ENCODE measurements at regions not wholly inside any gene's neighbourhood (a gene's known extent, or its start where the extent isn't known, plus 50 kb on each side); places are given as distances from the start of the nearest gene placed in this dataset.

DNA sequence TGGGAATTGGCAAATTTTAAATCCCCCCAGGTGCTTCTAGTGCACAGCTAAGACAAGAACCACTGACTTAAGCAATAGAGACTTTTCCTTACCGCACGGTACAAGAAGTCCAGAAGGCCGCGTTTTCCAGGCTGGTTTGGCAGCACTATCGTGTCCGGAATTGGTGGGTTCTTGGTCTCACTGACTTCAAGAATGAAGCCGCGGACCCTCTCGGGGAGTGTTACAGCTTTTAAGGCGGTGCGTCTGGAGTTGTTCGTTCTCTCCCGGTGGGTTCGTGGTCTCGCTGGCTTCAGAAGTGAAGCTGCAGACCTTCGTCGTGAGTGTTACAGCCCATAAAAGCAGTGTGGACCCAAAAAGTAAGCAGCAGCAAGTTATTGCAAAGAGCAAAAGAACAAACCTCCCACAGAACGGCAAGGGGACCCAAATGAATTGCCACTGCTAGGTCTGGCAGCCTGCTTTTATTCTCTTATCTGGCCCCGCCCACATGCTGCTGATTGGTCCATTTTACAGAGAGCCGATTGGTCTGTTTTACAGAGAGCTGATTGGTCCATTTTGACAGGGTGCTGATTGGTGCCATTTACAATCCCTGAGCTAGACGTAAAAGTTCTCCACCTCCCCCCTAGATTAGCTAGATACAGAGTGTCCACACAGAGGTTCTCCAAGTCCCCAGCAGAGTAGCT, 264.5 kb downstream of the PREX1 start:
- Histone ChIP-seq H3K27me3 (peaks cover 0 to 38% of the 10 kb centered on the region in 2 donors), H3K4me1 (no peaks in the 10 kb centered on the region), H3K4me3 (no peak overlapping the region), H3K9me3 (no peaks in the 10 kb centered on the region), H3K36me3 (no peaks in the 10 kb centered on the region), H3K27ac (no peak overlapping the region)
- intact Hi-C loops (cut with DNase I; ENCODE audit: low total_unique reads), result no loop called here
- no peak for DNase-seq
- TF ChIP-seq, protein P1, sequence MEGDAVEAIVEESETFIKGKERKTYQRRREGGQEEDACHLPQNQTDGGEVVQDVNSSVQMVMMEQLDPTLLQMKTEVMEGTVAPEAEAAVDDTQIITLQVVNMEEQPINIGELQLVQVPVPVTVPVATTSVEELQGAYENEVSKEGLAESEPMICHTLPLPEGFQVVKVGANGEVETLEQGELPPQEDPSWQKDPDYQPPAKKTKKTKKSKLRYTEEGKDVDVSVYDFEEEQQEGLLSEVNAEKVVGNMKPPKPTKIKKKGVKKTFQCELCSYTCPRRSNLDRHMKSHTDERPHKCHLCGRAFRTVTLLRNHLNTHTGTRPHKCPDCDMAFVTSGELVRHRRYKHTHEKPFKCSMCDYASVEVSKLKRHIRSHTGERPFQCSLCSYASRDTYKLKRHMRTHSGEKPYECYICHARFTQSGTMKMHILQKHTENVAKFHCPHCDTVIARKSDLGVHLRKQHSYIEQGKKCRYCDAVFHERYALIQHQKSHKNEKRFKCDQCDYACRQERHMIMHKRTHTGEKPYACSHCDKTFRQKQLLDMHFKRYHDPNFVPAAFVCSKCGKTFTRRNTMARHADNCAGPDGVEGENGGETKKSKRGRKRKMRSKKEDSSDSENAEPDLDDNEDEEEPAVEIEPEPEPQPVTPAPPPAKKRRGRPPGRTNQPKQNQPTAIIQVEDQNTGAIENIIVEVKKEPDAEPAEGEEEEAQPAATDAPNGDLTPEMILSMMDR (IDR thresholded peaks at IDR 0.05), result no peak

DNA sequence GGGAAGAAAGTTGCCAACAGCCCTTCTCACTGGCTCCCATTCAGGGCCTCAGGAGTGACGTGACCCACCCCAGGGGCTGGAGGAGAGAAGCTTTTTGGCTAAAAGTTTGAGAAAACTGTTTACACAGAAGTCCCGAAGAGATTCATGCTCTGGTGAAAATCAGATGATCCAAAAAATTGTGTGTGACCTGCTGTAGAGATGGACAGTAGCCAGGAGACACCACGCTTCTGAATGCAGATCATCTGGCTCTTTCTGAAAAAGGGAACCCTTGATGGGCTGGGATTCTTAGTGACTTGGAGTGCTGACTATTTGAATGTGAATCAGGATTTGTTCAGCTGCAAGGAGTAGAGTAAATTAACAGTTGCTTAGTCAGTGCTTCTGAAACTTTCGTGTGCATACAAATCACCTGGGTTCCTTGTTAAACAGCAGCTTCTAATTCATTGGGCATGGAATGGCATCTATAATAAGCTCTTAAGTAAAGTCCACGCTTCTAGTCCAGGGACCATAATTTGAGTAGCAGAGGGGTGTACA, 265.1 kb downstream of the PREX1 start:
- TF ChIP-seq, protein P1 (IDR thresholded peaks at IDR 0.05), result no peak
- no peak for DNase-seq
- Histone ChIP-seq H3K9me3 (no peaks in the 10 kb centered on the region), H3K4me3 (no peak overlapping the region), H3K27ac (no peak overlapping the region), H3K4me1 (no peaks in the 10 kb centered on the region), H3K27me3 (peaks cover 0 to 41% of the 10 kb centered on the region in 2 donors), H3K36me3 (no peaks in the 10 kb centered on the region)
- intact Hi-C loops (cut with DNase I; ENCODE audit: low total_unique reads), result no loop called here

DNA sequence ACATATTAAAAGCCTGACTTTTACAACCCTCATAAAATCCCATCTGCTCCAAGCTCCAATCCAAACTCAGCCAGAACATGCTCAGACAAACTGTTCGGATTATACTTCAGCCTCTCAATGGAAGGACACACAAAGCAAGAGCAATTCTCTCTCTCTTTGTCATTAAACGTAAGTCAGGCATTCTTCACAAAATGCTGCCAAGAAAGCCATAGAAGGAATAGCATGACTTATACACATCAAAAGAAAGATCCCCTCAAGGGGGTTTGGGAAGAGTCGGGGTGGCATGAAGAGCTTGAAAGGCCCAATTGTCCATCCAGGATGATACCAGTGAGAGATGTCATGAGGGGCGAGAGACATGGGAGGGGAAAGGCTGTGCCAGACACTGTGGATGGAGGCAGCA, 268.9 kb downstream of the PREX1 start:
- no peaks in the 10 kb centered on the region for H3K4me1 ChIP-seq
- intact Hi-C loops (cut with DNase I; ENCODE audit: low total_unique reads), result no loop called here
- no peak overlapping the region for H3K4me3 ChIP-seq
- no peak overlapping the region for H3K27ac ChIP-seq
- no peaks in the 10 kb centered on the region for H3K9me3 ChIP-seq
- H3K36me3 ChIP-seq, result no peaks in the 10 kb centered on the region
- DNase-seq, result no peak
- H3K27me3 ChIP-seq, result peaks cover 0 to 30% of the 10 kb centered on the region in 2 donors
- TF ChIP-seq, protein P1 (IDR thresholded peaks at IDR 0.05), result no peak

DNA sequence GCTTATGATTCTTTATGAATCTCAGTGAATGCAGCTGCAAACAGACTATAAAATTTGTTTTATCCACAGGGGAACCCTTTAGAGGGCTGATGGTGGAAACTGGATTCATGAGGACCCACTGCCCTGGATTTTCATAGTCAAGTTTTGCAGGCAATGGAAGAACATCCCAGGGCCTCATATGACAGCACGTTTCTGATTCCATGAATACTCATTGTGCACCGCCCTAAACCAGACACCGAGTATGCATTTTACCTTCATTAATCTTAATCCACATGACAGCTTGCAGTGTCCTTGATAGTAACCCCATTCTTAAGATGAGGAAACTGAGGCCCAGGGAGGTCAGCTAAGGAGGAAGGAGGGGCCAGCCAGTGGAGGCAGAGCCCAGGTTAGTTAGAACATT, 270.4 kb downstream of the PREX1 start:
- Histone ChIP-seq H3K36me3 (no peaks in the 10 kb centered on the region), H3K27me3 (peaks cover 0 to 29% of the 10 kb centered on the region in 2 donors), H3K27ac (no peak overlapping the region), H3K9me3 (no peaks in the 10 kb centered on the region), H3K4me1 (no peaks in the 10 kb centered on the region), H3K4me3 (no peak overlapping the region)
- intact Hi-C loops (cut with DNase I; ENCODE audit: low total_unique reads), result no loop called here
- no peak for DNase-seq
- TF ChIP-seq, protein P1 (IDR thresholded peaks at IDR 0.05), result no peak

DNA sequence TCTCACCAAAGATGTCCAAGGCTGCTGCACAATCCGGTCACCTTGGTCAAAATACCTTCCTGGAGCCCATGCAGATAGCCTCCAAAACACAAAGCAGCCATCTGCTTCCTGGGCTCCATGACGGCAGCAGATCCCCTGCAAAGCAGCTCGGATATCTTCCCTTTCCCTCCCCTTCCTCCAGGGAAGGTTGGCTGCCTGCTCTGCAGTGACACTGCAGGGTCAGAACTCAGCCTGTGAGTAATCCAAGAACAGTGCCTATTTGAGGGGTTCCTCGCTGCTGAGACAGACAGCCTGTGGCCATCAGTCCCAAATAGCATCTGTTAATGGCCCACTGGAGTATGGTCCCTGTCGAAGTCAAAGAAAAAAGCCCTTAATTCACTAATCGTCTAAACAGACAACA, 270.8 kb downstream of the PREX1 start:
- Histone ChIP-seq H3K4me3 (no peak overlapping the region), H3K9me3 (no peaks in the 10 kb centered on the region), H3K36me3 (no peaks in the 10 kb centered on the region), H3K27ac (no peak overlapping the region), H3K27me3 (peaks cover 0 to 26% of the 10 kb centered on the region in 2 donors), H3K4me1 (no peaks in the 10 kb centered on the region)
- intact Hi-C loops (cut with DNase I; ENCODE audit: low total_unique reads), result no loop called here
- DNase-seq, result no peak
- TF ChIP-seq, protein P1 (IDR thresholded peaks at IDR 0.05), result no peak
